Eye (tissue), 1 donor: ENCODE measurements at regions not wholly inside any gene's neighbourhood (a gene's known extent, or its start where the extent isn't known, plus 50 kb on each side); places are given as distances from the start of the nearest gene placed in this dataset.
"Not testable (repeated sequence)": the region's sequence is repeated elsewhere in the genome, so short reads cannot be mapped to it uniquely, and the experiment has no call there.

ENCODE experiments used
- DNase-seq: peaks from one replicate; pipeline ENCODE4 v3.0.0-alpha.2; 2015

DNA sequence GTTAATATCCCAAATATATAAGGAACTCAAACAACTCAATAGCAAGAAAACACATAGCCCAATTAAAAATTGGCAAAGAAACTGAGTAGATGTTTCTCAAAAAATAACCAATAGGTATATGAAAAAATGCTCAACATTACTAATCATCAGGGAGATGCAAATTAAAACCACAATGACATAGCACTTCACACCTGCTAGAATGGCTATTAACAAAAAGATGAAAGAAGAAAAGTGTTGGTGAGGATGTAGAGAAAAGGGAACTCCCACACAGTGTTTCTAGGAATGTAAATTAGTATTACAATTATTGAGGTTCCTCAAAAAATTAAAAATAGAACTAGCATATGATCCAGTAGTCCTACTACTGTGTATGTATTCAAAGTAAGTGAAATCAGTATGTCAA is 1212.8 kb downstream of the DIAPH3 start:
- DNase-seq, result no peak

DNA sequence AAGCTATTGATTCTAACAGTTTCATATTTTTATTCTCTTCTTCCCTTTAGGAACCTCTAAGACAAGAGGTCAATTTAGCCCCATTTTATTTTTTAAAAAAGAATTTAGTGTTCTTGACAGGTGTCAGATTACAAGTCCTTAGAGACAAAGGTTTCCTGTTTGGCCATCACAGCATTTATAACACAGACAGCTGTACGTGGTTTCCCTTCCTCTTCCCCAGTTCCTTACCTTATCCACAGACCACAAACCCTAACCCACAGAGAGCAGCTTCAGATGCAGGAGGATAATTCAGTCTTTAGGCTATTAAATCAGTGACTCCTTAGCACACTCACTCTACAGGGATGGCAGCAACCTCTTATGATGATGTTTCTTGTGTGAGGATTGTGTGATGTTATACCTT is 1210.1 kb downstream of the DIAPH3 start:
- DNase-seq, result no peak

DNA sequence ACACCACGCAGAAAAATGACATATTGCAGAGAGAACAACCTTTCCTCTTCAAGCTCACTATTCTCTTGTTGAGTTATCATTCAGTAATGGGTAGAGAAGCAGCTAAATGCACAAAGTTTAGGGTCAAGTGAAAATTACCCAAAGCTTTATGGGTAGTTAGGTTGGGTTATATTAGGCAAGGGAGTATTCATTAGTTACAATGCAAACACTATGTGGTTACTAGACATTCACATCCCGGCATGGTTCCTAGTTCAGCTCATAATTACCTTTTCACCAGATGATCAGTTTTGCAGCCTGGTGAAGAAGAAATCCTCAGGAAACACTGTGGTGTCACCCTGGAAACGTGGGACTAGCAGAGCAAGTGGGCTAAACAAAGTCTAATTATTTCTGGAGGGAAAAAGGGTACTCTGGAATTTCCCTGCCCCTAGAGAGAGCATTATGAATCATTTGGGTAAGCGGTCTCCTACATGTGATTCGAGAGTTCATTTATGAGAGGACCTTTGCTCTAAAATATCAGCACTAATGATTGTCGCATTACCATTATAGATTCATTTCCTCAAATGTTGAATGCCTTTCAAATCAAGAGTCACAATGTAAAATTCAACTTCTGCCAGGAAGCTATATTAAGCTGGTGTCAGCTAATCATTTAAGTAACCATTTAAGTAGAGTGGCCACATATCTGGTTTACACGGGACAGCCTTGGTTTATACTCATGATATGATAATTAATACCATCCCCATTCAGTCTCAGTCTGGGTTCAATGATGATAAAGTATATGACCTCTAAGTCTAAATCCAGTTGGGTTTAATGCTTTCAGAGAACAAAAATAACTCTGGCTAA is 1208.0 kb downstream of the DIAPH3 start:
- no peak for DNase-seq

DNA sequence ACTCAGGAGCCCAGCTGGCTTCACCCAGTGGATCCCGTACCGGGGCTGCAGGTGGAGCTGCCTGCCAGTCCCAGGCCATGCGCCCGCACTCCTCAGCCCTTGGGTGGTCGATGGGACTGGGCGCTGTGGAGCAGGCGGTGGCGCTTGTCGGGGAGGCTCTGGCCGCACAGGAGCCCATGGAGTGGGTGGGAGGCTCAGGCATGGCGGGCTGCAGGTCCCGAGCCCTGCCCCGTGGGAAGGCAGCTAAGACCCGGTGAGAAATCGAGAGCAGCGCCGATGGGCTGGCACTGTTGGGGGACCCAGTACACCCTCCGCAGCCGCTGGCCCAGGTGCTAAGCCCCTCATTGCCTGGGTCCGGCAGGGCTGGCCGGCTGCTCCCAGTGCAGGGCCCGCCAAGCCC is 1205.6 kb downstream of the DIAPH3 start:
- DNase-seq, result not testable (repeated sequence)

DNA sequence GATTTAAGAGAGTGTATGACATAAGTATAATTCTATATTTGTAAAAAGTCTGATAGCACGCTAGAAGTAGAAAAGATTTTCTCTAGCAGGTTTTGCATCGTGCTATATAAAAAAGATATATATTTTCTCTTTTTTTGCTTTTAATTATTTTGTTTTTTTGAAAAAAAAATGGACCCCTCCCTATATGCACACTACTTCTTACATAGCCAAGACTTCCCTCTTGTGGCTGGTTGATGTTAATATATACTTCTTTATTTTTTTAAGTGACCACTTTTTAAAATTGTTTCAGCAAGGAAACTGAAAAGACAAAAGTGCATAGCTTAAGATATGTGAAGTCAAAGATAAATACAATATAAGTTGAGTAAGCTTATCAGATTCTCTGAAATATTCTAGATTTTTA is 1202.8 kb downstream of the DIAPH3 start:
- peak; percentile 18 for DNase-seq

DNA sequence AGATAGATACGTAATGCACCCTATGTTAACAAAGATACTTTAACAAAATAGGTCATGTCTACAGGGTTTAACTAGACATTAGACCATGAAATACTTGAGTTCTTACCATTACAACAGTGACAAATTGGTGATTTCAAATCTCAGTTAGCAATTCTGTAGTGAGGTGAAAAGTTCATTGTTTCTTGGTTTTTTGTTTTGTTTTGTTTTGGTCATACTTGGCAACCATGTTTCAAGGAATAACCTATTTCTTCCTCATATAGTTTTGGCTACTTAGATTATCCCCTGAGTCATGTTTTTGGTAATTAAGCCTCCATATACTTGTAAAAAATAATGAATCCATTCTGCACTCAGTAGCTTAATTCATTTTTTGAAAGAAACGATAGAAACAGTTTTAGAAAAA is 1200.4 kb downstream of the DIAPH3 start:
- DNase-seq, result no peak

DNA sequence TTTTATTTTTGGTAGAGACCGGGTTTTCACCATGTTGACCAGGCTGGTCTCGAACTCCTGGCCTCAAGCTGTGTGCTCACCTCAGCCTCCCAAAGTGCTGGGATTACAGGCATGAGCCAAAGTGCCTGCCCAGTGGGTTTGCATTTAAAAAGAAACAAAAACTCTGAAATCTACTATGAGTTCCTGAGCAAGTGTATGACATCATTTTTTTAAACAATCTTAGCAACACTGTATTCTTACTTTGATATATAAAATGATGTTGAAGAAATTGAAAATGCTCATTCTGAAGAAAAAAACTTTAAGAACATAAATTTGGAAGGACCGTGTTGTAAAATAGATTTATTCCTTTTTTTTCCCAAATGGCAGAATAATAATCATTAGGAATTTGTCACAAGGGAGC is 1199.7 kb downstream of the DIAPH3 start:
- no peak for DNase-seq

DNA sequence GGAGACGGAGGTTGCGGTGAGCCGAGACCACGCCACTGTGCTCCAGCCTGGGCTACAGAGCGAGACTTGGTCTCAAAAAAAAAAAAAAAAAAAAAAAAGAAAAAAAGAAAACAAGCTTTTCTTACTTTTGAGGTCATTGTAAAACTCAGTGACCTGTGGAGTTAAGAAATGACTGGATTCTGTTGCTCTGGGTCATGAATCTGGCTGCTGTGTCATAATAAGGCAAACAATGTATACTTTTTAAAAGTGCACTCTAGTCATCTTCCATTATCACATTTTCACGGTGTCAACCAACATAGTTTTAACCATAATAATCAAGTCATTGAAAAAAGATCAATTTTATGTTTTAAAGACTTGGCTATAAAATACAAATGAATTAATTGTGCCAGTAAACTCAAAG is 1186.6 kb downstream of the DIAPH3 start:
- DNase-seq, result no peak

DNA sequence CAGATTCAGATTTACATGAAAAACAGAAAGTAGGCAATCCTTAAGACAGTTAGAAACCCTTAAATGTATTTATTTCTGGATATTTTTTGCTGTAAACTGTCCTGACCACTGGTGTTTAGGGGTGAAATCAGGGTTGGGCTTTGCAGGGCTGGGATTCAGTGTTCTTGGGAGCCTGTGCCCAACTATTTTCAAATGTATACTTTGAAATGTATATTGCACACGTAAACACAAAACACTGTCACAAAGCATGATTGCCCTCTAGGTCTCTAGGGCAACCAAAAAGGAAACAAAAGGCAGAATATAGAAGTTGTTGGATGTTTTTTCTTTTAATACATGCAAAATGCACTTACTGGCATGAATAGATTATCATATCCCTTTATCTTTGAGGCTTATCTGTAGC is 1185.4 kb downstream of the DIAPH3 start:
- DNase-seq, result no peak

DNA sequence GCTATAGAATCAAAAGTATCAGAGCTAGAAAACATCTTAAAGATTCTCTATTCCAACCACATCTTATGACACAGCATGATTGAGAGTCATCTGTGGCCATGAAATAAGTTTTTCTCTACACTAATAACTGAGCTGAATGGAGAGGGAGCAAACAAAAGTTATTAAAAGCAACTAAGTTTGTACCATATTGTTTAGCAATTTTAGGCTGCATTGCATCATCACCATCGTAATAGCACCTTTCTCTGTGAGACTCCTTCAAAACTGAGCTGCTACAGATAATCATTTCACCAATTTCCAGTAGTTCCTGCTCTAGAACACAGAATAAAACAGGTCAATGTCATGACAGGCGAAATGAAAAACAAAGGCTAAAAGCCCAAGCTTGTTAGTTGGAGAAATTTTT is 1183.9 kb downstream of the DIAPH3 start:
- DNase-seq, result no peak

DNA sequence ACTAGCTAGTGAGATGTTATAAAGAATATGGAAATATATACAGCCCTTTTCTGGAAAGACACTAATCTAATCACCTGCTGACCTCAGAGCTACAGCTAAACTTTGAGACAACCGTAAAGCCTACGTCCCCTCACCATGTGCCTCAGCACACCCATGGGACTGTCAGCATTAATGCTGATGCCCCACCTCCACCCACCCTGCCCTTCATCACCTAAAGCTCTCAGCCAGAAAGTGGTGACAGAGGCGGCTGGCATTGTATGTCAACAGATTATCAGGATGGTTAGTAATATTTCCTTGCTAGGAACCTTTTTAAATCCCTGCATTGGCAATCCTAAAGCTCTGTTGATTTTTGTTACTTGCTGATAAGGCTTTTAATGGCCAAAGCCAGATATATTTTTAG is 1177.9 kb downstream of the DIAPH3 start:
- no peak for DNase-seq

DNA sequence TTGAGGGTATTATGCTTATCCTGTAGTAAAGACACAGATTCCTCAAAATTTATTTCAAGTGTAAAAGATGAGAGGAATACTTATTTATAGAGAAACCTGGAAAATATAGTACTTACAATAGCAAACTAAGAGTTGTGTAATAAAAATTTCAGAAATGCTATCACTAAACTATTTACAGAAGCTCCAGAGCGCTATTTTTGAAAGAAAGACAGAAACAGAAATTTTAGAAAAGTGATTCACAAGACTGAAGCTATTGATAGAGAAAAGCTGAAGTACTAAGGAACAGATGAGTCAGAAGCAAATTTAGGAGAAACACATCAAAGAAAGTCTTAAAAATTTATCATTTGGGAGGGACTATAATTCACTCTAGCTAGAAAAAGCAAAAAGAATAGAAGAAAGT is 1174.2 kb downstream of the DIAPH3 start:
- DNase-seq, result no peak

DNA sequence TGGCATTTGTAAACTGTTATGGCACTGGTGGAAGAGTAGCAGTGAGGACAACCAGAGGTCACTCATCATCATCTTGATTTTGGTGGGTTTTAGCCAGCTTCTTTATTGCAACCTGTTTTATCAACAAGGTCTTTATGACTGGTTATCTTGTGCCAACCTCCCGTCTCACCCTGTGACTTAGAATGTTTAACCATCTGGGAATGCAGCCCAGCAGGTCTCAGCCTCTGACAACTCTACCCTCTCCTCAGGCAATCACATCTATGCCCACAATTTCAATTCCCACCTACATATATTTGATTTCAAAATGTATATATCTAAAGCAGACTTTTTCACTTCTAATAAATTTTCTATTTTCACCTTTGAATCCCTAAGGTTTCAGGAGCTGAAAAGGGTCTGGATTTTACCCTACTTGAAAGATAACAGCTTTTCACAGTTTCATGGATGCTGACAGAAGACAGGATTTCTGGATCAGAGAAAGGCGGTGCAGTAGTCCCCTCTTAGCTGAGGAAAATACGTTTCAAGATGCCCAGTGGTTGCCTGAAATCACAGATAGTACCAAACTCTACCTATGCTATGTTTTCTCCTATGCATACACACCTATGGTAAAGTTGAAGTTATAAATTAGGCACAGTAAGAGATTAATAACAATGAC is 1171.8 kb downstream of the DIAPH3 start:
- no peak for DNase-seq

DNA sequence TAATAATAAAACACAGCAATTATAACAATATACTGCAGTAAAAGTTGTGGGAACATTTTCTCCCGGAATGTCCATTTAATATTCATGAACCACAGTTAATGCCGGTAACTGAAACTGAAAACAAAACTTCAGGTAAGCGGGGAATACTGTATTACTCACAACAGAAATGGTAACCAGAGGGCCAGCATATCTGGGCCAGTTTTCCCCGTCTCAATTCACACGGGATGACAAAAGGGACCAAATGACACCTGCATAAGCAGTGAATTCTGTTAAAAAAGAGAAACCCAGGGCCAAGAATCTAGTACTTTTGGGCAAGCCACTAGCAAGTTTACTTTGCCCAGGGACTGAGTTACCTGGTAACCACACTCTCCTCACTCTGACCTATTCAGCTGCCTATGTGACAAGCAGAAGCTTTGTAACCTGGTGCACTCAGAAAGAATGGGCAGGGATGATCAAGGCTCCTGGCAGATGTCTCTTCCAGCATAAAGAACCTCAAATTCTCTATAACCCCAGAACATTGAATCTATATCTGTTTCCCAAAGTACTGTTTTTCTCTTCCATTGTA is 1171.2 kb downstream of the DIAPH3 start:
- no peak for DNase-seq

DNA sequence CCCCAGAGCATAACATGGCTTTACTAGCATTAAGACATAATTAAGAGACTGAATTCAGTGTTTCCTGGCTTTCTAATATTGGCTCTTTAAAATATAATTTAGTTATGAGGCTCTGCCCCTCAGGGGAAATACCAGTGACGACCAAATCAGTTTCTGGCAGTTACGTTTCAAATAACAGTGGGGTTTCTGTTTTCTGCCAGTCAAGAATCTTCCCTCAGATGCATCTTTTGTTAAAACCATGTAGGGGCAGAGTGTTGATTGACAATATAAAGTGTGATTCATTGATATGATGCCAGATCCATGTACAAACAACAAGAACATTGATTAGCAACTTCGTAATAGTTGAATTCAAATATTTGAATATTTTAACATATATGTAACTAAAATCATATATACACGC is 1169.7 kb downstream of the DIAPH3 start:
- no peak for DNase-seq

DNA sequence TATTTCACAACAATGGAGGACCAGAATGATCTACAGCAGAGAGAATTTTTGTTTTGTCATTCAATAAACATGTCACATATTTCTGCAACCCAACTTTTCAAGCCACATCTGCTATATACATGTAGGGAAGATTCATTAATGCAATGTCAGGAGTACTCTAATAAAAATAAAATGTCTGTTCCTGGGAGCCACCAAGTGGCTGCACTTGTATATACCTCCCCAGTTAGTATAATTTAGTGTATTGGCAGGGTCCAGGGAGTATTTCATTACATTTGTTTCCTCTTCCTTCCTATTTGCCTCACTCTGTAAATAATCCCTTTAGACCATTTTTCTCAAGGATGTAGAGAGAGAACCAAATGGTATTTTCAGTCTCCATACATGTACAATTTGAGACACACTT is 1169.0 kb downstream of the DIAPH3 start:
- no peak for DNase-seq

DNA sequence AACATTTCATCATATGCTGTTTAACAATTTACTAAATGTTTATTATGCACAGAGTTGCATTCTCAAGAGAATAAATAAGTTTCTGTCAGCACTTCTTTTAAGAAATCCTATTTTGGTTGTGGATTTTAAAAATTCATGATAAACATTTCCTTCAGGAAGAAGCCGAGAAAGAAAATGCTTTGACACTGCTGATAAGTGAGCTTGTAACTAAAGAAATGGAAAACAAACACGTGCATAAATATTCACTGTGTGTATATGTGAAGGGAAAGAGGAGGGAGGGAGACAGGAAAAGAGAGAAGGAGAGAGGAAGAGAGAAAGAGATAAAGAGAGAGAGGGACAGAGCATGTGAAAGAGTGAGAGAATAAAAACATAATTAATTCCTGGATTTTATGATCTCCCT is 1165.0 kb downstream of the DIAPH3 start:
- DNase-seq, result no peak

DNA sequence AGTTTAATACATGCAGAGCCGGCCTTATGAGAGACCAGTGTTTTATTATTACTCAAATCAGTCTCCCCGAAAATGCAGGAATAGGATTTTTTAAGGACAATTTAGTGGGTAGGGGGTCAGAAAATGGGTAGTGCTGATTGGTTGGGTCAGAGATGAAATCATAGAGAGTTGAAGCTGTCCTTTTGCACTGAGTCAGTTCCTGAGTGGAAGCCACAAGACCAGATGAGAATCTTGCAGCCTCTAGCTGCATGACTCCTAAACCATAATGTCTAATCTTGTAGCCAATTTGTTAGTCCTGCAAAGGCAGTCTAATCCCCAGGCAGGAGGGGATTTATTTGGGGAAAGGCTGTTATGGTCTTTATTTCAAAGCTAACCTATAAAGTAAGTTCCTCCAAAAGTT is 1163.9 kb downstream of the DIAPH3 start:
- DNase-seq, result no peak

DNA sequence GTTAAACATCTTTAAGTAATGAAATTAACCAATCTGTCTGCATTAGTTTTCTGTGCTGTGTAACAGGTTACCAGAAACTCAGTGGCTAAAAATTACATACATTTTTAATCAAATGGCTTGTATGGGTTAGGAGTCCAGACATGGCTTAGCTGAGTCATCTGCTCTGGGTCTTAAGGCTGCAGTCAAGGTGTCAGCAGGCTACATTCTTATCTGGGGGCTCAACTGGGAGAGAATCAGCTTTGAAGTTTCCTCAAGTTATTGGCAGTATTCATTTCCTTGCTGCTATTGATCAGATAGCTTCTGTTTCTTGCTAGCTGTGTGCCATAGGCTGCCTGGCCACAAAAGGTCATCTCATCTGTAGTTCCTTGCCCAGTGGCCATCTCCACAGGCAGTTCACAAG is 1163.0 kb downstream of the DIAPH3 start:
- no peak for DNase-seq

DNA sequence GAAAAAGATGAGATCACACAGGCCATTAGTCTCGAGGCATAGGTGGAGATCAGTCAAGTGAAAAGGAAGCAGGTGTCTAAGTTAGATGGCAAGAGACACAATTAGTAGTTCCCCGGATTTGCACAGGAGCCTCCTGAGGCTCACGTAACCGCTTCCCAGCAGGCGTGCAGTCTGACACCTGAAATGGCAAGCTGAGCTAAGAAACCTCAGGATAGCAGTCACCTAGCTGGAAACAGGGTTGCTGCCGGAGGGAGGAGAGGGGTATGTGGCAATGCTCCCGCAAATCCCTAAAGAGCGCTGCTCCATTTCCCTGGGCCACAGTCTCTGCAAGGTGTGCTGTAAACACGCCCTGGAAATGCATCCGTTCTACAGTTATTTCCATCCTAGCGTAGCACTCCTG is 1151.0 kb downstream of the DIAPH3 start:
- DNase-seq, result peak; percentile 9

DNA sequence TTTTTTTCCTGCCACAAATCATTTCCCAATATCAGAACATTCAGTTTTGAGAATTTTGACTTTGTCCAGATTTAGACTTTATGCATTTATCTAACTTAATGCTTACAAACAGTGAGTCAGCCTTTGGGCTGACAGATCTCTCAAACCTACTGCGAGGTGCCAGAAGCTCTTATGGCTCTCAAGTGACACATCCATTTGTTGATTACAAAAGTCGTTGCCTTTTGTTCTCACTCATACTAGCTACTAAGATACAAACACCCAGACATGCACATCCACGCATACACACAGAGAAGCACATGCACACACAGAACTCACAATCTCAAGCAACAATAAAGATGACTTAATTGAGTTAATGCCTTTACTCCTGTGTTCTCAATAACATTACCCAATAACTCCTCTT is 1147.5 kb downstream of the DIAPH3 start:
- no peak for DNase-seq

DNA sequence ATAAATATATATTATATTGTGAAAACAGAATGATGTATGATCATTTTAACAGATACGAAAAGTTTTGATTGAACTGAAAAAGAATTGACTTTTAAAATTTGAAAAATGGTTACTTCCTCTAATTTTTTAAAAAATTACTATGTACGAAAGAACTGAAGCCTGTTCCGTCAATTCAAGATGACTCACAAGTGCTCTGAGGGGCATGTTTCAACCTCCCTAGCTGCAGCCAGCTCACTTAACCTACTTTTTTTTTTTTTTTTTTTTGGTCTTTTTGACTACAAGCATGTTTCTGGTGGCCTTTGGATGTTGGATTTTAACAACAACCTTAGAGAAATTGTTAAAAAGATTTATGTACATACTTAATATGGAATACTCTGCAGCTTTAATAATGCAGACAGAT is 1139.3 kb downstream of the DIAPH3 start:
- no peak for DNase-seq

DNA sequence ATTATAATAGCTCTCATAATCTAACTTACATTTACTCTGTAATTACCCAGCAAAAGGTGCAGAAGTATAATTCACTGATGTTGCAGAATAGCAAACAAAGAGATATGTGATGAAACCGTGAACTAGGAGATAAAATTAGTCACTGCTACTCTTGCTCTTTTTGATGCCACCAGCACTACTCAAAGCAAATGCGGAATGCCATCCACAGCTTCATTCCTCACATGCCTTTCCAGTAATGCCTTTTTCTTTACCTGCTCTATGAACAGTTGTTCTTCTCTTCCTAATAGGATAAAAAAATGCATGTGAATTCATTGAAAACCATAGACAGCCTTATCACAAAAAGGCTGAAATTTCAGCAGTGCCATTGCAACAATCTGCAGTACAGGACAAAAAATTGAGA is 1129.5 kb downstream of the DIAPH3 start:
- no peak for DNase-seq

DNA sequence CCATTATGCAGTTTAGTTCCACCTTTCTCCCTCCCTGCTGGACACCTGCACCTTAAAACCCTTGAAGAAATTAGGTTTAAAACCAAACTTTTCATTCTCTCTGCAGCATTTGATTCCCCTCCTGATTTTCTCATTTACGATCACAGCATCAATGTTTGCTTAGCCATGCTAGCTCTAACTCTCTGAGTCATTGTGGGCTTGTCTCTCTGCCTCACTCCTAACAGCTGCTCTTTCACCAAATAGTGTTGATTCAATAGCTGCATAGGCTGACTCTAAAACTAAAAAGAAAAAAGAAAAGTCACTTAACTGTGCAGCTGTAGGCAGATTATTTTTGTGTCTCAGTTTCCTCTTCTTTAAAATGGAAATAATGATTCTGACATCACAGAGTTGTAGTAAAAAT is 1124.9 kb downstream of the DIAPH3 start:
- DNase-seq, result no peak

DNA sequence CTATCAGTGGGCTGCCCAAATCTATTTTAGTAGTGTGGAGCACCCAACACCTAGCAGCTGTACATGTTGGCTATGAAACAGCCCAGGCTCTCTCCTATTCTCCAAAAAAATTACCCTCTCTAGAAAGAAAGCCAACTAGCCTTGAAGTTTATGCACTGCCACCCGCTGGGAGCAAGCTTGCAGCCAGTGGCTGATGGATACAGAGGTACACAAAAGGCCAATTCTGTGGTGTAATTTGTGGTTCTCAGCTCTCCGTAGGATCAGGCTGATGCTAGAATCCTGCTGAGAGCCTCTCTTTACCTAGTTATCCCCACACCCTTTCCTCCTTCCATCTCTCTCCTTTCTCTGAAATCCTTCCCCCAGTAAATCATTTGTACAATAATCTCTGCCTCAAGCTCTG is 1120.7 kb downstream of the DIAPH3 start:
- no peak for DNase-seq
